H1 (cell line): ENCODE measurements at regions not wholly inside any gene's neighbourhood (a gene's known extent, or its start where the extent isn't known, plus 50 kb on each side); places are given as distances from the start of the nearest gene placed in this dataset.

Experiments used
- CBX8 ChIP-seq: fragments of 300-800, 300-1000 bp; sonication (generic); IDR thresholded peaks from 2 replicates; pipeline ENCODE4 v1.7.1; 2016; ENCODE audit warnings: low read depth, low read length, borderline replicate concordance
- FOSL1 ChIP-seq: IDR thresholded peaks from 2 replicates; pipeline ENCODE4 v1.6.1; 2011; ENCODE audit warnings: mild to moderate bottlenecking, low read depth, low read length, moderate library complexity; ENCODE audit not compliant: insufficient read depth
- TBP ChIP-seq: IDR thresholded peaks from 2 replicates; pipeline ENCODE4 v1.6.1; 2011; ENCODE audit warnings: low read depth, low read length, improper control_type of control experiment

GRCh38 chr2:183926433-183926832, 671.9 kb upstream of the ZNF804A start (continued):
- no peak for TF ChIP-seq TBP
- no peak for TF ChIP-seq FOSL1
- no peak for TF ChIP-seq CBX8
